ENCODE measurements at regions not wholly inside any gene's neighbourhood (a gene's known extent, or its start where the extent isn't known, plus 50 kb on each side); places are given as distances from the start of the nearest gene placed in this dataset.

DNA sequence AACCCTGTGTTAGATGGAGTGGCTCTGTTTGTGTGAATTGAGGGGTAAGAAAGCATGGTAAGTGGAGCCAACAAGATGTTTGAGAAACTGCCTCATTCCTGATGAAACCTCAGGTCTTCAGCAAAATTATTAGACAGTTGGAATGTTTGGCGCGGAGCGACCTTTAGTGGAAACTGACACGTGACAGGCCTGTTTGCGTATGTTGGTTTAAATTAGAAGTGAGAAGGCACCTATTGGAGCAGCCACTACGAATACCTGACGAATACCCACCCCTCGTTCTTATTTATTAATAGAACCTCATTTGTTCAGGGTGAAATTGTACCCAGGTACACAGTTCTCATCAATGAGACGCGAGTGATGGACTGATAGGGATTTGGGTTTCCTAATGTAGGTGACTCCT lies 63.2 kb upstream of the MIR17HG start:
- H3K27ac ChIP-seq, result no peak overlapping the region
- no peaks in the 10 kb centered on the region for H3K9me3 ChIP-seq
- no peak overlapping the region for H3K4me3 ChIP-seq
- H3K36me3 ChIP-seq, result no peaks in the 10 kb centered on the region
- intact Hi-C loops (cut with DNase I; ENCODE audit: low total_unique reads), result no loop called here
- H3K27me3 ChIP-seq, result no peaks in the 10 kb centered on the region
- no peak for DNase-seq (ENCODE audit: low spot score in 2 of 2)
- H3K4me1 ChIP-seq, result no peaks in the 10 kb centered on the region
- TF ChIP-seq, protein P1, sequence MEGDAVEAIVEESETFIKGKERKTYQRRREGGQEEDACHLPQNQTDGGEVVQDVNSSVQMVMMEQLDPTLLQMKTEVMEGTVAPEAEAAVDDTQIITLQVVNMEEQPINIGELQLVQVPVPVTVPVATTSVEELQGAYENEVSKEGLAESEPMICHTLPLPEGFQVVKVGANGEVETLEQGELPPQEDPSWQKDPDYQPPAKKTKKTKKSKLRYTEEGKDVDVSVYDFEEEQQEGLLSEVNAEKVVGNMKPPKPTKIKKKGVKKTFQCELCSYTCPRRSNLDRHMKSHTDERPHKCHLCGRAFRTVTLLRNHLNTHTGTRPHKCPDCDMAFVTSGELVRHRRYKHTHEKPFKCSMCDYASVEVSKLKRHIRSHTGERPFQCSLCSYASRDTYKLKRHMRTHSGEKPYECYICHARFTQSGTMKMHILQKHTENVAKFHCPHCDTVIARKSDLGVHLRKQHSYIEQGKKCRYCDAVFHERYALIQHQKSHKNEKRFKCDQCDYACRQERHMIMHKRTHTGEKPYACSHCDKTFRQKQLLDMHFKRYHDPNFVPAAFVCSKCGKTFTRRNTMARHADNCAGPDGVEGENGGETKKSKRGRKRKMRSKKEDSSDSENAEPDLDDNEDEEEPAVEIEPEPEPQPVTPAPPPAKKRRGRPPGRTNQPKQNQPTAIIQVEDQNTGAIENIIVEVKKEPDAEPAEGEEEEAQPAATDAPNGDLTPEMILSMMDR (IDR thresholded peaks at IDR 0.05), result no peak
- TF ChIP-seq POLR2AphosphoS5 (IDR thresholded peaks at IDR 0.05) (no peak), POLR2A (IDR thresholded peaks at IDR 0.05) (no peak)

DNA sequence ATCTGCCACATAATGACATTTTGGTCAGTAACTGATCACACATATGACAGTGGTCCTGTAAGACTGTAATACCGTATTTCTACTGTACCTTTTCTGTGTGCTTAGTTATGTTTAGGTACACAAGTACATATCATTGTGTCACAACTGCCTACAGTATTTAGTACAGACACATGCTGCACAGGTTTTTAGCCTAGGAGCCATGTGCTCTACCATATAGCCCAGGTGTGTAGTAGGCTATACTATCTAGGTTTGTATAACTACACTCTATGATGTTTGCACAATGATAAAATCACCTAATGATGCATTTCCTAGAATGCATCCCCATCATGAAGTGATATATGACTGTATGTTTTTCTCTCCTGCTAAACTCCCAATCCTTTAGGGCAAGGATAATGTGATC lies 61.2 kb upstream of the MIR17HG start:
- TF ChIP-seq POLR2AphosphoS5 (IDR thresholded peaks at IDR 0.05), result no peak
- TF ChIP-seq, protein P1 (IDR thresholded peaks at IDR 0.05), result no peak
- TF ChIP-seq POLR2A (IDR thresholded peaks at IDR 0.05), result no peak
- H3K4me1 ChIP-seq, result no peaks in the 10 kb centered on the region
- H3K36me3 ChIP-seq, result no peaks in the 10 kb centered on the region
- no peak for DNase-seq (ENCODE audit: low spot score in 2 of 2)
- intact Hi-C loops (cut with DNase I; ENCODE audit: low total_unique reads), result no loop called here
- no peaks in the 10 kb centered on the region for H3K9me3 ChIP-seq
- no peaks in the 10 kb centered on the region for H3K27me3 ChIP-seq
- no peak overlapping the region for H3K4me3 ChIP-seq
- no peak overlapping the region for H3K27ac ChIP-seq

DNA sequence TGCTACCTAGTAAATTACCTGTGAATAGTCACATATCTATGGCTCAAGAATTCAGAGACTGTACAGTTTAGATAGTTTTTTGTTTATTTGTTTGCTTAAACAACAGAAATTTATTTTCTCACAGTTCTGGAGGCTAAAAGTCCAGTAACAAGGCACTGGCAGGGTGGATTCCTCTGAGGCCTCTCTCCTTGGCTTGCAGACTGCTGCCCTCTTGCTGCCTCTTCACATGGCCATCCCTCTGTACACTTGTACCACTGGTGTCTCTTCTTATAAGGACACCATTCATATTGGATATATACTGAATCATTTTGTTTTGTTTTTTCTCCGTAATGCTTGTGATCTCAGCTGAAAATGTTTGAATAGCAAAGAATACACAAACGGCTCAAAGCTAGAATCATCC lies 56.4 kb upstream of the MIR17HG start:
- Histone ChIP-seq H3K9me3 (no peaks in the 10 kb centered on the region), H3K4me3 (no peak overlapping the region), H3K4me1 (no peaks in the 10 kb centered on the region), H3K36me3 (no peaks in the 10 kb centered on the region), H3K27me3 (no peaks in the 10 kb centered on the region), H3K27ac (no peak overlapping the region)
- DNase-seq (ENCODE audit: low spot score in 2 of 2), result no peak
- no peak for TF ChIP-seq POLR2A (IDR thresholded peaks at IDR 0.05)
- TF ChIP-seq POLR2AphosphoS5 (IDR thresholded peaks at IDR 0.05), result no peak
- TF ChIP-seq, protein P1 (IDR thresholded peaks at IDR 0.05), result no peak
- intact Hi-C loops (cut with DNase I; ENCODE audit: low total_unique reads), result no loop called here

DNA sequence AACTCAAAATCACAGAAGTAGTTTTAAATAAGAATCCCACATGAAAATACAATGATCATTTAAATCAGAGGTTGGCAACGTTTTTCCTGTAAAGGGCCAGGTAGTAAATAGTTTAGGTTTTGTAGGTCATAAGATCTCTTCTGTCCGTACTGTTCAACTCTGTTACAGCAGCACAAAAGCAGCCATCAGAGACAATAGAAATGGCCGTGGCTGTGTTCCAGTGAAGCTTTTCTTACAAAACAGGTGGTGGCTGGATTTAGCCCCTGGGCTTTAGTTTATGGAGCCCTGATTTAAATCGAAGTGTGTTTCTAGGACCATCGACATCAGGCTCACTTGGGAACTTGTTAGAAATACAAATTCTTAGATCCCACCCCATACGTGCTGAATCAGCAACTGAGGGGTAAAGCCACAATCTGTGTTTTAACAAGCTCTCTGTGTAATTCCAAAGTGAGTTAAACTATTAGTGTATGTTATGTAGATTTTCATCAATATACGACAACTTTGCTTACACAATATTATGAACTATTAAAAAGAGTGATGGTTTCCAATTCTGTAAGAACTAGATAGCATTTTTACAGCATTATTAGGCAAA lies 54.8 kb upstream of the MIR17HG start:
- Histone ChIP-seq H3K36me3 (no peaks in the 10 kb centered on the region), H3K27ac (no peak overlapping the region), H3K9me3 (no peaks in the 10 kb centered on the region), H3K4me3 (no peak overlapping the region), H3K4me1 (no peaks in the 10 kb centered on the region), H3K27me3 (no peaks in the 10 kb centered on the region)
- TF ChIP-seq POLR2AphosphoS5 (IDR thresholded peaks at IDR 0.05), result no peak
- DNase-seq (ENCODE audit: low spot score in 2 of 2), result no peak
- intact Hi-C loops (cut with DNase I; ENCODE audit: low total_unique reads), result no loop called here

DNA sequence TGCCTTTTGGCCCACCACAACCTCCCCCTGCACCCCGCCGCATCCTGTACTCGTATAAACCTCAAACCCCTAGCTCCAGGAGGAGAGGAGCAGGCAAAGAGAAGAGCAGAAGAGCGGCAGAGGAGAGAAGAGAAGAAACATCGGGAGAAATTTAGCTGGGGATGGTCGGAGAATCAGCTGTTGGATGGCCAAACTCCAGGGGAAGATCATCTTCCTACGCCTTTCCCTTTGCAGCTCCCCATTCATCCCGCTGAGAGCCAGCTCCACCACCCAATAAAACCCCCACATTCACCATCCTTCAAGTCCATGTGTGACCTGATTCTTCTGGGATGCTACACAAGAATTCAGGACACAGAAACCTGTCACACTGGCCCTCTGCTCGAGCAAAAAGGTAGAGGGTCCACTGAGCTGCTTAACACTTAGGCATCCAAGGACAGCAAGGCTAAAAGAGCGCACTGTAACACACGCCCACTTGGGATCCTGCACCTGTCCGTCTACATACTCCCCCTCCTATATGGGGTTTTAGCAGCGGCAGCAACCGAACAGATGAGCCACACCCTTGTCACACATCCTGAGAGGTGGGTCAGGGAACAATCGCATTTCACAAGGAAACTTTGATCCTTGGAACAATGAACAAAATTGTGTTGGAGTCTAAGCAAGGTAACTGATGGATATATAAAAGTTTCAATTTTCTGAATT lies 51.6 kb upstream of the MIR17HG start:
- H3K27ac ChIP-seq, result no peak overlapping the region
- H3K4me1 ChIP-seq, result no peaks in the 10 kb centered on the region
- no peaks in the 10 kb centered on the region for H3K36me3 ChIP-seq
- DNase-seq (ENCODE audit: low spot score in 2 of 2), result no peak
- intact Hi-C loops (cut with DNase I; ENCODE audit: low total_unique reads), result no loop called here
- no peaks in the 10 kb centered on the region for H3K9me3 ChIP-seq
- no peaks in the 10 kb centered on the region for H3K27me3 ChIP-seq
- H3K4me3 ChIP-seq, result no peak overlapping the region
- TF ChIP-seq, protein P1 (IDR thresholded peaks at IDR 0.05), result no peak
- TF ChIP-seq POLR2AphosphoS5 (IDR thresholded peaks at IDR 0.05) (no peak), POLR2A (IDR thresholded peaks at IDR 0.05) (no peak)
